ENCODE measurements at regions not wholly inside any gene's neighbourhood (a gene's known extent, or its start where the extent isn't known, plus 50 kb on each side); places are given as distances from the start of the nearest gene placed in this dataset.

- no peaks in the 10 kb centered on the region for H3K36me3 Mint-ChIP-seq (ENCODE audit: low read depth, unreplicated experiment)
- H3K27ac Mint-ChIP-seq (ENCODE audit: unreplicated experiment): no peak overlapping the region
- no peak for DNase-seq (ENCODE audit: low spot score)
- H3K4me1 Mint-ChIP-seq (ENCODE audit: unreplicated experiment): no peaks in the 10 kb centered on the region
- no peak for TF ChIP-seq CTCF (IDR thresholded peaks at IDR 0.05; ENCODE audit: unreplicated experiment)
- H3K9me3 Mint-ChIP-seq (ENCODE audit: unreplicated experiment): no peaks in the 10 kb centered on the region
- H3K4me3 Mint-ChIP-seq (ENCODE audit: unreplicated experiment): no peak overlapping the region
- H3K27me3 Mint-ChIP-seq (ENCODE audit: unreplicated experiment): peaks cover 2% of the 10 kb centered on the region
These were observed 1205.5 kb downstream of the ARAP2 start for GRCh38 chr4:35038845-35039244.

DNA sequence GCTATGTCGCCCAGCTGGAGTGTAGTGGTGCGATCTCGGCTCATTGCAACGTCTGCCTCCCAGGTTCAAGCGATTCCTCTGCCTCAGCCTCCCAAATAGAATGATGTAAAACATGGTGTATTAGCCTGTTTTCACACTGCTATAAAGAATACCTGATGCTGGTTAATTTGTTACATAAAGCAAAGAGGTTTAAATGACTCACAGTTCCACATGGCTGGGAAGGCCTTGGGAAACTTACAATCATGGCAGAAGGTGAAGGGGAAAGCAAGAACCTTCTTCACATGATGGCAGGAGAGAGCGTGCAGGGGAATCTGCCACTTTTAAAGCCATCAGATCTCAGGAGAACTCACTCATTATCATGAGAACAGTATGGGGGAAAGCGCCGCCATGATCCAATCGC, 1191.8 kb downstream of the ARAP2 start:
- H3K36me3 Mint-ChIP-seq (ENCODE audit: low read depth, unreplicated experiment): no peaks in the 10 kb centered on the region
- H3K4me1 Mint-ChIP-seq (ENCODE audit: unreplicated experiment): peaks cover 3% of the 10 kb centered on the region
- H3K27me3 Mint-ChIP-seq (ENCODE audit: unreplicated experiment): no peaks in the 10 kb centered on the region
- H3K9me3 Mint-ChIP-seq (ENCODE audit: unreplicated experiment): no peaks in the 10 kb centered on the region
- TF ChIP-seq CTCF (IDR thresholded peaks at IDR 0.05; ENCODE audit: unreplicated experiment): no peak
- H3K27ac Mint-ChIP-seq (ENCODE audit: unreplicated experiment): no peak overlapping the region
- no peak overlapping the region for H3K4me3 Mint-ChIP-seq (ENCODE audit: unreplicated experiment)
- no peak for DNase-seq (ENCODE audit: low spot score)

- no peaks in the 10 kb centered on the region for H3K27me3 Mint-ChIP-seq (ENCODE audit: unreplicated experiment)
- H3K4me3 Mint-ChIP-seq (ENCODE audit: unreplicated experiment): no peak overlapping the region
- no peak overlapping the region for H3K27ac Mint-ChIP-seq (ENCODE audit: unreplicated experiment)
- TF ChIP-seq CTCF (IDR thresholded peaks at IDR 0.05; ENCODE audit: unreplicated experiment): no peak
- no peak for DNase-seq (ENCODE audit: low spot score)
- H3K36me3 Mint-ChIP-seq (ENCODE audit: low read depth, unreplicated experiment): no peaks in the 10 kb centered on the region
- no peaks in the 10 kb centered on the region for H3K4me1 Mint-ChIP-seq (ENCODE audit: unreplicated experiment)
- no peaks in the 10 kb centered on the region for H3K9me3 Mint-ChIP-seq (ENCODE audit: unreplicated experiment)
These were observed 1181.2 kb downstream of the ARAP2 start for GRCh38 chr4:35063031-35063570.

DNA sequence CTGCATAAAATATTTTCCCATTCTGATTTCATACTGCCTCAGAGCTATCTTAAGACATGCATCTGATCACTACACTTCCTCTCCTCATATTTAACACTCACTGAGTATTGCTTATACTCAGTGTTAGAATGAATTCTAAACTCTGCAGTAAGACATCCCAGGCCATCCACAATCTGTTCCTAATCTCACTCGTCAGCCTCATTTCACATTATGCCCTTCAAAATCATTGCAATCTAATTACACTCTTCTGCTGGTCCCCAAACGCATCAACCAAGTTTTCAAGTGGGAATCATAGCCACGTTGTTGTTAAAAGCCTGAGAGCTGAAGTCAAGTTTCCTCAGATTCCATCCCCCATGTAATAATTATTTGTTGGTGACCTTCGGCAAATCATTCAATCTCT, 1177.9 kb downstream of the ARAP2 start:
- no peak overlapping the region for H3K4me3 Mint-ChIP-seq (ENCODE audit: unreplicated experiment)
- DNase-seq (ENCODE audit: low spot score): no peak

DNA sequence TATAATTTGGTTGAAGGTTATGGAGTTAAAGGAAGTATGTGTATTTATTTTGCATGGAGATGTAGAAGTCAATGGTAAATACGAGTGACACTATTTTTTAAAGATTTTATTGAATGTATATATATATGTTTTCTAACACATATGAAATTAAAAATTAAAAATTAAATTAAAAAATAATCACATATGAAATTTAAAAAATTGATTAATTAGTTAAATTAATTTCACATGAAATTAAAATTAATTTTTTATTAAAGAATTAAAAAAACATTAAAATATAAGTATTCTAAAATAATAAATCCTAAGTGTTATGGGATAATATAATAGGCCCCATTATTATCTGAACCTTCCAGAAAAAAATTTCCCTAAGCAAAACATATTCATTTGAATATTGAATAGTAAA, 1163.5 kb downstream of the ARAP2 start:
- DNase-seq (ENCODE audit: low spot score): no peak
- Mint-ChIP-seq H3K27ac (ENCODE audit: unreplicated experiment) (no peak overlapping the region), H3K9me3 (ENCODE audit: unreplicated experiment) (no peaks in the 10 kb centered on the region), H3K27me3 (ENCODE audit: unreplicated experiment) (no peaks in the 10 kb centered on the region), H3K4me1 (ENCODE audit: unreplicated experiment) (peaks cover 5% of the 10 kb centered on the region), H3K4me3 (ENCODE audit: unreplicated experiment) (no peak overlapping the region), H3K36me3 (ENCODE audit: low read depth, unreplicated experiment) (no peaks in the 10 kb centered on the region)
- no peak for TF ChIP-seq CTCF (IDR thresholded peaks at IDR 0.05; ENCODE audit: unreplicated experiment)

More for the DNA sequence above, 1177.9 kb downstream of the ARAP2 start:
- Mint-ChIP-seq H3K4me1 (ENCODE audit: unreplicated experiment) (no peaks in the 10 kb centered on the region), H3K27ac (ENCODE audit: unreplicated experiment) (no peak overlapping the region), H3K36me3 (ENCODE audit: low read depth, unreplicated experiment) (no peaks in the 10 kb centered on the region), H3K9me3 (ENCODE audit: unreplicated experiment) (no peaks in the 10 kb centered on the region), H3K27me3 (ENCODE audit: unreplicated experiment) (no peaks in the 10 kb centered on the region)
- no peak for TF ChIP-seq CTCF (IDR thresholded peaks at IDR 0.05; ENCODE audit: unreplicated experiment)

Measured in endothelial cell (in vitro differentiated cells).